ENCODE measurements at regions not wholly inside any gene's neighbourhood (a gene's known extent, or its start where the extent isn't known, plus 50 kb on each side); places are given as distances from the start of the nearest gene placed in this dataset.

- Mint-ChIP-seq H3K27me3 (ENCODE audit: low read depth) (peaks cover 9% of the 10 kb centered on the region), H3K36me3 (ENCODE audit: low read depth) (no peaks in the 10 kb centered on the region), H3K9me3 (ENCODE audit: low read depth) (no peaks in the 10 kb centered on the region), H3K4me3 (ENCODE audit: unreplicated experiment) (no peak overlapping the region), H3K27ac (ENCODE audit: unreplicated experiment) (no peak overlapping the region), H3K4me1 (ENCODE audit: low read depth) (no peaks in the 10 kb centered on the region)
- TF ChIP-seq, protein P1, sequence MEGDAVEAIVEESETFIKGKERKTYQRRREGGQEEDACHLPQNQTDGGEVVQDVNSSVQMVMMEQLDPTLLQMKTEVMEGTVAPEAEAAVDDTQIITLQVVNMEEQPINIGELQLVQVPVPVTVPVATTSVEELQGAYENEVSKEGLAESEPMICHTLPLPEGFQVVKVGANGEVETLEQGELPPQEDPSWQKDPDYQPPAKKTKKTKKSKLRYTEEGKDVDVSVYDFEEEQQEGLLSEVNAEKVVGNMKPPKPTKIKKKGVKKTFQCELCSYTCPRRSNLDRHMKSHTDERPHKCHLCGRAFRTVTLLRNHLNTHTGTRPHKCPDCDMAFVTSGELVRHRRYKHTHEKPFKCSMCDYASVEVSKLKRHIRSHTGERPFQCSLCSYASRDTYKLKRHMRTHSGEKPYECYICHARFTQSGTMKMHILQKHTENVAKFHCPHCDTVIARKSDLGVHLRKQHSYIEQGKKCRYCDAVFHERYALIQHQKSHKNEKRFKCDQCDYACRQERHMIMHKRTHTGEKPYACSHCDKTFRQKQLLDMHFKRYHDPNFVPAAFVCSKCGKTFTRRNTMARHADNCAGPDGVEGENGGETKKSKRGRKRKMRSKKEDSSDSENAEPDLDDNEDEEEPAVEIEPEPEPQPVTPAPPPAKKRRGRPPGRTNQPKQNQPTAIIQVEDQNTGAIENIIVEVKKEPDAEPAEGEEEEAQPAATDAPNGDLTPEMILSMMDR (IDR thresholded peaks at IDR 0.05): no peak
- no peak for DNase-seq (ENCODE audit: low spot score)
These were observed 149.9 kb downstream of the ISOC1 start for GRCh38 chr5:129244478-129244877.

- Mint-ChIP-seq H3K4me1 (ENCODE audit: low read depth) (no peaks in the 10 kb centered on the region), H3K27ac (ENCODE audit: unreplicated experiment) (no peak overlapping the region), H3K9me3 (ENCODE audit: low read depth) (no peaks in the 10 kb centered on the region), H3K4me3 (ENCODE audit: unreplicated experiment) (no peak overlapping the region), H3K27me3 (ENCODE audit: low read depth) (peaks cover 9% of the 10 kb centered on the region), H3K36me3 (ENCODE audit: low read depth) (no peaks in the 10 kb centered on the region)
- TF ChIP-seq, protein P1 (IDR thresholded peaks at IDR 0.05): no peak
- no peak for DNase-seq (ENCODE audit: low spot score)
These were observed 150.9 kb downstream of the ISOC1 start for GRCh38 chr5:129245489-129245888.

DNA sequence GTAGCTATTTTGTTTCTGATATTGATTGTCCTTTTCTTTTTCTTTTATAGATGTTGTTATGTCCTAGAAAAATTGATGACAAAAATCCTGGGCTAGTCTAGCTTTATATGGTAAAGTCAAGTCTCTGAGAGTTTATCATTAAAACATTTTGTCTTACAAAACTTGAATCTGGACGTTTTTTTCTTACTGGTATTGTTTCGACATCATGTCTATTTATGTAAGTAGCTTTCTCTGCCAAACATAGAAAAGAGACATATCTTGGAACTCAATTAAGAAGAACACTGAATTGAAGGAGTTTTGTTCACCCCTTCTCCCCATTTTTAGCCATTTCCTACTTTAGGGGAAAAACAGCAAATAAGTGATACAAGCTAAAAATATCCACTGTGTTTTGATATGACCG lies 151.5 kb downstream of the ISOC1 start:
- no peaks in the 10 kb centered on the region for H3K4me1 Mint-ChIP-seq (ENCODE audit: low read depth)
- H3K27ac Mint-ChIP-seq (ENCODE audit: unreplicated experiment): no peak overlapping the region
- no peak for DNase-seq (ENCODE audit: low spot score)
- no peaks in the 10 kb centered on the region for H3K36me3 Mint-ChIP-seq (ENCODE audit: low read depth)
- TF ChIP-seq, protein P1 (IDR thresholded peaks at IDR 0.05): no peak
- H3K9me3 Mint-ChIP-seq (ENCODE audit: low read depth): no peaks in the 10 kb centered on the region
- H3K27me3 Mint-ChIP-seq (ENCODE audit: low read depth): peaks cover 9% of the 10 kb centered on the region
- no peak overlapping the region for H3K4me3 Mint-ChIP-seq (ENCODE audit: unreplicated experiment)

DNA sequence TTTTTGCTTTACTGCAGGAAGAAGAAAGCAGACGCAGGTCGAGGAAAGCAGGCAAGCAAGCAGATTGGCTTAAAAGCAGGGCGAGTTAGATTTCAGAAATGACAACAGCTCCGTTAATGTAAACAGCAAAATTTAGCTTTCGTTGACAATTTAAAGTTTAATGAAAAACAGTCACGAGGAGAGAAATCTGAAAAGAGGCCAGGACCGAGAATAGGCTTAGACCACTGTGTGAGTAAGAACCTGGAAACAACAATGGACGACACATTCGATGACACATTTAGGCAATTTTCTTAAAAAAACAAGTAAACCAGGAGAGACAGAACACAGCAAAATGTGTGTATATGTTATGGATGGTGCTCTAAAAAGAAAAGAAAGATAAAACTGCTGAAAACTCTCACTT lies 155.3 kb downstream of the ISOC1 start:
- Mint-ChIP-seq H3K27ac (ENCODE audit: unreplicated experiment) (no peak overlapping the region), H3K4me3 (ENCODE audit: unreplicated experiment) (no peak overlapping the region), H3K27me3 (ENCODE audit: low read depth) (peaks cover 11% of the 10 kb centered on the region), H3K4me1 (ENCODE audit: low read depth) (no peaks in the 10 kb centered on the region), H3K9me3 (ENCODE audit: low read depth) (peaks cover 23% of the 10 kb centered on the region), H3K36me3 (ENCODE audit: low read depth) (no peaks in the 10 kb centered on the region)
- DNase-seq (ENCODE audit: low spot score): no peak
- TF ChIP-seq, protein P1 (IDR thresholded peaks at IDR 0.05): no peak

DNA sequence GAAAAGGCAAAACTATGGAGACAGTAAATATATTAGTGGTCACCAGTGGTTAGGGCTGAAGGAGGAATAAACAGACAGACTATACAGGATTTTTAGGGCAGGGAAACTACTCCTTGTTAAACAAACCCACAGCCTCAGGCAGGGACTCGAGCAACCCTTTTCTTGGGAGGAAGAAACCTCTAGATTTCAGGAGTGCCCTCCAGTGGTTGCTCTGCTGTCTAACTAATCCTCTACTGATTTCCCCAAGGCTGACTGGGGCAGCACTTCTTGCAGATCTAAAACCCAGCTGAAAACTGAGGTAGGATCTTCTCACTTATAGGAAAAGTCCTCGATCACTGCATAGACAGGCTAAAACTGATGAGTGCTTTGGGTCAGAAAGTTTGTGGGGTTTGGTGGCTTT lies 176.8 kb downstream of the ISOC1 start:
- Mint-ChIP-seq H3K36me3 (ENCODE audit: low read depth) (no peaks in the 10 kb centered on the region), H3K4me3 (ENCODE audit: unreplicated experiment) (no peak overlapping the region), H3K27me3 (ENCODE audit: low read depth) (no peaks in the 10 kb centered on the region), H3K9me3 (ENCODE audit: low read depth) (no peaks in the 10 kb centered on the region), H3K4me1 (ENCODE audit: low read depth) (no peaks in the 10 kb centered on the region), H3K27ac (ENCODE audit: unreplicated experiment) (no peak overlapping the region)
- TF ChIP-seq, protein P1 (IDR thresholded peaks at IDR 0.05): peak; percentile 16
- no peak for DNase-seq (ENCODE audit: low spot score)

All from chondrocyte (in vitro differentiated cells).